ENCODE measurements at regions not wholly inside any gene's neighbourhood (a gene's known extent, or its start where the extent isn't known, plus 50 kb on each side); places are given as distances from the start of the nearest gene placed in this dataset.

DNA sequence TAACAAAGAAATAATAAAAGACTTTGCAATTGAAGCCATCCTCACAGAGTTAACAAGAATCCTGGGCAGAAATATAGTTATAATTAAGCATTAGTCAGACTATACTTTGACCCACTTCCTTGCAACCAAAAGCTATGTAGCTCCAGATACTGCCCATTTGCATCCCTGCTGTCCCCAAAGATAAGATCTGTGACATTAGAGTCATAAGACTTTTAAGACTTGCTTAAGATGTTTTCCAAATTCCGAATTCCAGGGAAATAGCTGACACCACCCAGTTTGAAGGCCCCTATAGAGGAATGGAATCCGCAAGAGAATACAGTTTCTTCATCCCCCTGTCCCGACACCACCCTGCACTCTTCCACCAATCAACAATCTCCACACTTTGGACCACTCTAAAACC lies 69.5 kb upstream of the TLK1 start:
- H3K4me3 Mint-ChIP-seq (ENCODE audit: unreplicated experiment): no peak overlapping the region
- TF ChIP-seq, protein P1, sequence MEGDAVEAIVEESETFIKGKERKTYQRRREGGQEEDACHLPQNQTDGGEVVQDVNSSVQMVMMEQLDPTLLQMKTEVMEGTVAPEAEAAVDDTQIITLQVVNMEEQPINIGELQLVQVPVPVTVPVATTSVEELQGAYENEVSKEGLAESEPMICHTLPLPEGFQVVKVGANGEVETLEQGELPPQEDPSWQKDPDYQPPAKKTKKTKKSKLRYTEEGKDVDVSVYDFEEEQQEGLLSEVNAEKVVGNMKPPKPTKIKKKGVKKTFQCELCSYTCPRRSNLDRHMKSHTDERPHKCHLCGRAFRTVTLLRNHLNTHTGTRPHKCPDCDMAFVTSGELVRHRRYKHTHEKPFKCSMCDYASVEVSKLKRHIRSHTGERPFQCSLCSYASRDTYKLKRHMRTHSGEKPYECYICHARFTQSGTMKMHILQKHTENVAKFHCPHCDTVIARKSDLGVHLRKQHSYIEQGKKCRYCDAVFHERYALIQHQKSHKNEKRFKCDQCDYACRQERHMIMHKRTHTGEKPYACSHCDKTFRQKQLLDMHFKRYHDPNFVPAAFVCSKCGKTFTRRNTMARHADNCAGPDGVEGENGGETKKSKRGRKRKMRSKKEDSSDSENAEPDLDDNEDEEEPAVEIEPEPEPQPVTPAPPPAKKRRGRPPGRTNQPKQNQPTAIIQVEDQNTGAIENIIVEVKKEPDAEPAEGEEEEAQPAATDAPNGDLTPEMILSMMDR (IDR thresholded peaks at IDR 0.05; ENCODE audit: partially characterized antibody, unreplicated experiment): no peak
- DNase-seq: no peak
- H3K9me3 Mint-ChIP-seq (ENCODE audit: unreplicated experiment): no peaks in the 10 kb centered on the region
- no peak overlapping the region for H3K27ac Mint-ChIP-seq (ENCODE audit: unreplicated experiment)
- H3K4me1 Mint-ChIP-seq (ENCODE audit: low read depth, unreplicated experiment): no peaks in the 10 kb centered on the region
- H3K27me3 Mint-ChIP-seq (ENCODE audit: unreplicated experiment): no peaks in the 10 kb centered on the region
- no peaks in the 10 kb centered on the region for H3K36me3 Mint-ChIP-seq (ENCODE audit: unreplicated experiment)

DNA sequence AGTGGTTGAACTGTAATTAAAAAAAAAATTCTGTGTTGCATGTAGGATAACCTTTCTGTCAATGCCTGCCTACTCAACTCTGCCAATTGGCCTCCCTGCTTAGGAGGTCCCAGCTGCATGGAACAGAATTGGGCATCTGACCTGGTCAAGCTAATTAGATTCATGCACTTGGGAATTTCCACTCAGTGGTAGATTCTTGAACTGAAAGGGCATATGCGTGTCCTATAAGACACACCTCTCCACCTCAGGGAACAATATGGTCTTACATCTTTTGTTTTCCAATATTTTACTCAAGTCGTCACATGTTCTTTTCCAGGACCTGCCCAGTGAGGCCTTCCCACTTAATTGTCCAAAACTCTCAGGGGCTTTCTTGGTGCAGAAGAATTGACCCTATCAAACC lies 68.1 kb upstream of the TLK1 start:
- H3K9me3 Mint-ChIP-seq (ENCODE audit: unreplicated experiment): peaks cover 1% of the 10 kb centered on the region
- no peaks in the 10 kb centered on the region for H3K4me1 Mint-ChIP-seq (ENCODE audit: low read depth, unreplicated experiment)
- peaks cover 3% of the 10 kb centered on the region for H3K27me3 Mint-ChIP-seq (ENCODE audit: unreplicated experiment)
- H3K27ac Mint-ChIP-seq (ENCODE audit: unreplicated experiment): no peak overlapping the region
- no peak for DNase-seq
- H3K36me3 Mint-ChIP-seq (ENCODE audit: unreplicated experiment): peaks cover 5% of the 10 kb centered on the region
- no peak overlapping the region for H3K4me3 Mint-ChIP-seq (ENCODE audit: unreplicated experiment)
- TF ChIP-seq, protein P1 (IDR thresholded peaks at IDR 0.05; ENCODE audit: partially characterized antibody, unreplicated experiment): no peak

DNA sequence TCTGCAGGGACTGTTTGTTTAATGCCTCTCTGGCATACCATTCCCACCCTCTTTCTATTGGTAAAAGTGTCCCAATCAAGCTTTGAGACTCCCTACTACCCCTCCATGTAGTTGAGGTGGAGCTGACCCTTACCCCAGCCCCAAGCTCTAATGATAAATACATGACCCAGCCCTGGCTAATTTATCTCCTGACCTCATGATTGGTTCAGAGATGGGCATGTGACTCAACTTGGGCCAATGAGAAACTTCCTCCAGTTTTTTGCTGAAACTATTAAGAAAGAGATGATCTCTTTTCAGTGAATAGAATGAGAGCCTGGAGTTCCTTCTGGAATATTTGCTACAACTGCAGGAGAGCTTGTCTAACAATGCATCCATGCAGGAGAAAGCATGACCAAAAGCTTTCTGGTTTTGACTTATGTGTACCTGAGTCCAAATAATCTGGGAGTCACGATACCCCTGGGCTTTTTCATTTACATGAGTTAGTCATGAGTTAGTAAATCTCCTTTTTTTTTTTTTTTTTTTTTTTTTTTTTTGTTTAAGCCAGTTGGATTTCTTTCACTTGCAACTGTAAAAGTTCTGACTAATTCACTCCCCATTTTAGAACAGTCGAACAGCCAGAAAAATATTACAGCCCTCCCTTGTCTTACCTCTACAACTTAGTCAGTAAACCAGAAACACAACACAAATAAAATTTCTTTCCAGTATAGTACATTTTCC lies 66.5 kb upstream of the TLK1 start:
- peaks cover 1% of the 10 kb centered on the region for H3K9me3 Mint-ChIP-seq (ENCODE audit: unreplicated experiment)
- no peaks in the 10 kb centered on the region for H3K4me1 Mint-ChIP-seq (ENCODE audit: low read depth, unreplicated experiment)
- TF ChIP-seq, protein P1 (IDR thresholded peaks at IDR 0.05; ENCODE audit: partially characterized antibody, unreplicated experiment): no peak
- no peak for DNase-seq
- peaks cover 5% of the 10 kb centered on the region for H3K27me3 Mint-ChIP-seq (ENCODE audit: unreplicated experiment)
- H3K36me3 Mint-ChIP-seq (ENCODE audit: unreplicated experiment): peaks cover 7% of the 10 kb centered on the region
- no peak overlapping the region for H3K4me3 Mint-ChIP-seq (ENCODE audit: unreplicated experiment)
- no peak overlapping the region for H3K27ac Mint-ChIP-seq (ENCODE audit: unreplicated experiment)

DNA sequence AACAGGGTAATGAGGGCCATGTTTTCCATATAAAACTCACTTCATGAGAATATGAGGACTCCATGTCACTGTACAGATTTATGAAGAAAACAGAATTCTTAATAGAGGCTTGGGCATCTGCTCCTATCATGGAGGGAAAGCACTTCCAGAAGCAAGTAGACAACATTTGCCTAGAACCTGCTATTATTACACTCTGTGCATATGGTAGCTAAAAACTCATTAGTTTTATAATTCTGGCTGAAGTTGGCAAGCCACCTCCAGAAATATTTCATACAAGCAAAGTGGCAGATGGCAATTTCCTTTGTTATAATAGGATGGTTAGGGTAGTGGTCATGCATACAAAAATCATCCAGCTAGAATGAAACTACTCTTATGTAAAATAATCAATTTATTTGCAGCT lies 65.8 kb upstream of the TLK1 start:
- Mint-ChIP-seq H3K4me1 (ENCODE audit: low read depth, unreplicated experiment) (no peaks in the 10 kb centered on the region), H3K27me3 (ENCODE audit: unreplicated experiment) (peaks cover 5% of the 10 kb centered on the region)
- no peak for DNase-seq

DNA sequence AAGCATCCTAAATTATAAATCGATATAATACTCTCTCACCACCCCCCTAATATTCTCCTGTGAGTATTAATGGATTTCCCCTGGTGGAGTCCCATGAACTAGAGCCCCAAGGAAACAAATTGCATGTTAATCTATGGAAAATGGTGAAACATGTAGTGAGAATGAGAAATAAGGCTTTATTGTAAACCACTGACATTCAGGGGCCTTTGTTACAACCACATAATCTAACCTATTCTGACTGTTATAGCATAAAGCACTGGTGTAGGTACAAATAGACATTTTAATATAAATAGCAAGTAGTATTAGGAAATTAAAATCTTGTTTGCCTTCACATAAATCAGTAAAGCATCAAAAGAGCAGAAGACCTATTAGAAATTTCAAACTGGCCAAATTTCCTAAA lies 65.3 kb upstream of the TLK1 start:
- Mint-ChIP-seq H3K27me3 (ENCODE audit: unreplicated experiment) (peaks cover 5% of the 10 kb centered on the region), H3K27ac (ENCODE audit: unreplicated experiment) (no peak overlapping the region), H3K36me3 (ENCODE audit: unreplicated experiment) (peaks cover 7% of the 10 kb centered on the region), H3K4me3 (ENCODE audit: unreplicated experiment) (no peak overlapping the region), H3K9me3 (ENCODE audit: unreplicated experiment) (peaks cover 1% of the 10 kb centered on the region), H3K4me1 (ENCODE audit: low read depth, unreplicated experiment) (no peaks in the 10 kb centered on the region)
- TF ChIP-seq, protein P1 (IDR thresholded peaks at IDR 0.05; ENCODE audit: partially characterized antibody, unreplicated experiment): no peak
- DNase-seq: no peak

More for the DNA sequence above, 65.8 kb upstream of the TLK1 start:
- TF ChIP-seq, protein P1 (IDR thresholded peaks at IDR 0.05; ENCODE audit: partially characterized antibody, unreplicated experiment): no peak
- peaks cover 1% of the 10 kb centered on the region for H3K9me3 Mint-ChIP-seq (ENCODE audit: unreplicated experiment)
- no peak overlapping the region for H3K4me3 Mint-ChIP-seq (ENCODE audit: unreplicated experiment)
- H3K36me3 Mint-ChIP-seq (ENCODE audit: unreplicated experiment): peaks cover 7% of the 10 kb centered on the region
- H3K27ac Mint-ChIP-seq (ENCODE audit: unreplicated experiment): no peak overlapping the region

Data from glutamatergic neuron (in vitro differentiated cells).